RWPE2 (cell line): ENCODE measurements at regions not wholly inside any gene's neighbourhood (a gene's known extent, or its start where the extent isn't known, plus 50 kb on each side); places are given as distances from the start of the nearest gene placed in this dataset.

Source experiments
- ATAC-seq: fragments of 200-7000 bp; cut with Tn5 transposase; 3 replicates; pipeline ENCODE4 v1.9.1; 2021; ENCODE audit warnings: low read depth
- DNase-seq: peaks from one replicate; pipeline ENCODE4 v3.0.0-alpha.2; 2020; ENCODE audit warnings: low spot score
- H3K27ac ChIP-seq: fragments of 450-650 bp; 2 replicates; pipeline ENCODE4 v1.5.1; 2017; ENCODE audit warnings: mild to moderate bottlenecking; ENCODE audit not compliant: poor library complexity, severe bottlenecking
- H3K27me3 ChIP-seq: fragments of 250-450 bp; sonication (Bioruptor Pico); 2 replicates; pipeline ENCODE4 v1.5.1; 2021; ENCODE audit warnings: mild to moderate bottlenecking, moderate library complexity; ENCODE audit not compliant: insufficient read depth, poor library complexity, severe bottlenecking
- H3K36me3 ChIP-seq: fragments of 250-450 bp; sonication (Bioruptor Pico); 2 replicates; pipeline ENCODE4 v1.5.1; 2020; ENCODE audit warnings: low read depth, mild to moderate bottlenecking, moderate library complexity
- H3K4me1 ChIP-seq: fragments of 250-450 bp; sonication (Bioruptor Pico); 2 replicates; pipeline ENCODE4 v1.5.1; 2021; ENCODE audit warnings: mild to moderate bottlenecking, moderate library complexity; ENCODE audit not compliant: insufficient read depth, poor library complexity, severe bottlenecking
- H3K4me3 ChIP-seq: fragments of 250-450 bp; sonication (Bioruptor Pico); 2 replicates; pipeline ENCODE4 v1.5.1; 2021; ENCODE audit warnings: mild to moderate bottlenecking, moderate library complexity; ENCODE audit not compliant: severe bottlenecking
- H3K9me3 ChIP-seq: fragments of 250-450 bp; sonication (Bioruptor Pico); 2 replicates; pipeline ENCODE4 v1.5.1; 2021; ENCODE audit warnings: mild to moderate bottlenecking, moderate library complexity; ENCODE audit not compliant: severe bottlenecking
- CTCF ChIP-seq: fragments of 450-650 bp; IDR thresholded peaks from one replicate; pipeline ENCODE4 v1.5.1; 2017; ENCODE audit warnings: mild to moderate bottlenecking, moderate library complexity; ENCODE audit not compliant: poor library complexity, severe bottlenecking

GRCh38 chr21:41578716-41579115 lies 70.8 kb upstream of the TMPRSS2 start:
- H3K9me3 ChIP-seq = peaks cover 11% of the 10 kb centered on the region
- H3K36me3 ChIP-seq = no peaks in the 10 kb centered on the region
- DNase-seq (no peak), ATAC-seq (no peak)
- H3K27ac ChIP-seq = no peak overlapping the region
- no peak overlapping the region for H3K4me3 ChIP-seq
- TF ChIP-seq CTCF = no peak
- no peaks in the 10 kb centered on the region for H3K27me3 ChIP-seq
- H3K4me1 ChIP-seq = peaks cover 38% of the 10 kb centered on the region

- Histone ChIP-seq H3K4me1 (peaks cover 31% of the 10 kb centered on the region), H3K9me3 (peaks cover 11% of the 10 kb centered on the region), H3K4me3 (no peak overlapping the region), H3K36me3 (no peaks in the 10 kb centered on the region), H3K27ac (no peak overlapping the region), H3K27me3 (no peaks in the 10 kb centered on the region)
- no peak for TF ChIP-seq CTCF
- DNase-seq (no peak), ATAC-seq (no peak)
These were observed 70.1 kb upstream of the TMPRSS2 start for GRCh38 chr21:41578083-41578482.

- no peak for DNase-seq
- no peak overlapping the region for H3K27ac ChIP-seq
- TF ChIP-seq CTCF = no peak
- H3K27me3 ChIP-seq = no peaks in the 10 kb centered on the region
- no peaks in the 10 kb centered on the region for H3K36me3 ChIP-seq
- peaks cover 11% of the 10 kb centered on the region for H3K9me3 ChIP-seq
- H3K4me3 ChIP-seq = no peak overlapping the region
- no peak for ATAC-seq
- peaks cover 13% of the 10 kb centered on the region for H3K4me1 ChIP-seq
These were observed 68.2 kb upstream of the TMPRSS2 start for GRCh38 chr21:41576013-41576615.

GRCh38 chr21:41573902-41574690 lies 66.1 kb upstream of the TMPRSS2 start:
- Histone ChIP-seq H3K36me3 (no peaks in the 10 kb centered on the region), H3K27ac (no peak overlapping the region), H3K4me3 (no peak overlapping the region), H3K9me3 (peaks cover 11% of the 10 kb centered on the region), H3K4me1 (no peaks in the 10 kb centered on the region), H3K27me3 (no peaks in the 10 kb centered on the region)
- TF ChIP-seq CTCF = no peak
- DNase-seq (no peak), ATAC-seq (no peak)

- ATAC-seq = no peak
- Histone ChIP-seq H3K4me1 (no peaks in the 10 kb centered on the region), H3K27me3 (no peaks in the 10 kb centered on the region), H3K36me3 (no peaks in the 10 kb centered on the region), H3K9me3 (no peaks in the 10 kb centered on the region), H3K4me3 (no peak overlapping the region), H3K27ac (no peak overlapping the region)
- no peak for DNase-seq
- no peak for TF ChIP-seq CTCF
These were observed 64.1 kb upstream of the TMPRSS2 start for GRCh38 chr21:41571938-41572510.
